BJ (cell line): ENCODE measurements at regions not wholly inside any gene's neighbourhood (a gene's known extent, or its start where the extent isn't known, plus 50 kb on each side); places are given as distances from the start of the nearest gene placed in this dataset.

Source experiments
- CTCF ChIA-PET: fragments of 350-600 bp; formaldehyde crosslinking; extraction: SDS; loops from one replicate; lab custom pipeline; 2021; ENCODE audit warnings: antibody characterized with exemption, inconsistent platforms; lab: Yijun Ruan, JAX
- POLR2A ChIA-PET: fragments of 300-600 bp; sonication (Branson Sonifier 250); formaldehyde crosslinking; extraction: SDS; loops from one replicate; lab custom pipeline; 2021; ENCODE audit warnings: antibody characterized with exemption; lab: Charles Lee
- DNase-seq: peaks from one replicate; pipeline ENCODE4 v3.0.0-alpha.2; 2011; ENCODE audit warnings: low read depth
- H3K27me3 ChIP-seq: 2 replicates; pipeline ENCODE4 v1.6.0; 2011; ENCODE audit warnings: low read length; ENCODE audit not compliant: control insufficient read depth, insufficient read depth
- H3K36me3 ChIP-seq: 2 replicates; pipeline ENCODE4 v1.5.1; 2011; ENCODE audit warnings: low read length; ENCODE audit not compliant: control insufficient read depth, insufficient read depth
- H3K4me3 ChIP-seq: 2 replicates; pipeline ENCODE4 v1.5.1; 2011; ENCODE audit warnings: low read depth, mild to moderate bottlenecking, control low read depth, low read length
- TF ChIP-seq, protein P1 (sequence below): IDR thresholded peaks from 2 replicates; pipeline ENCODE4 v1.5.1; 2011; ENCODE audit warnings: low read depth, mild to moderate bottlenecking, control low read depth, inconsistent platforms, low read length, moderate library complexity; ENCODE audit not compliant: insufficient read depth

- no peak overlapping the region for H3K4me3 ChIP-seq
- ChIA-PET POLR2A (no interaction called here), CTCF (no interaction called here)
- DNase-seq, result no peak
- no peaks in the 10 kb centered on the region for H3K27me3 ChIP-seq
- H3K36me3 ChIP-seq, result no peaks in the 10 kb centered on the region
- TF ChIP-seq, protein P1, sequence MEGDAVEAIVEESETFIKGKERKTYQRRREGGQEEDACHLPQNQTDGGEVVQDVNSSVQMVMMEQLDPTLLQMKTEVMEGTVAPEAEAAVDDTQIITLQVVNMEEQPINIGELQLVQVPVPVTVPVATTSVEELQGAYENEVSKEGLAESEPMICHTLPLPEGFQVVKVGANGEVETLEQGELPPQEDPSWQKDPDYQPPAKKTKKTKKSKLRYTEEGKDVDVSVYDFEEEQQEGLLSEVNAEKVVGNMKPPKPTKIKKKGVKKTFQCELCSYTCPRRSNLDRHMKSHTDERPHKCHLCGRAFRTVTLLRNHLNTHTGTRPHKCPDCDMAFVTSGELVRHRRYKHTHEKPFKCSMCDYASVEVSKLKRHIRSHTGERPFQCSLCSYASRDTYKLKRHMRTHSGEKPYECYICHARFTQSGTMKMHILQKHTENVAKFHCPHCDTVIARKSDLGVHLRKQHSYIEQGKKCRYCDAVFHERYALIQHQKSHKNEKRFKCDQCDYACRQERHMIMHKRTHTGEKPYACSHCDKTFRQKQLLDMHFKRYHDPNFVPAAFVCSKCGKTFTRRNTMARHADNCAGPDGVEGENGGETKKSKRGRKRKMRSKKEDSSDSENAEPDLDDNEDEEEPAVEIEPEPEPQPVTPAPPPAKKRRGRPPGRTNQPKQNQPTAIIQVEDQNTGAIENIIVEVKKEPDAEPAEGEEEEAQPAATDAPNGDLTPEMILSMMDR, result no peak
Observed at GRCh38 chr5:103919506-103919905, 356.9 kb upstream of the NUDT12 start.

- TF ChIP-seq, protein P1, result no peak
- ChIA-PET POLR2A (interaction anchor here (0.6 kb wide), 1 partner anchor 11 kb away, joined by 3 read pairs; no protein-coding TSS in a partner anchor), CTCF (no interaction called here)
- Histone ChIP-seq H3K27me3 (no peaks in the 10 kb centered on the region), H3K4me3 (no peak overlapping the region), H3K36me3 (no peaks in the 10 kb centered on the region)
- DNase-seq, result peak; percentile 98
Observed at GRCh38 chr5:103918668-103919367, 356.2 kb upstream of the NUDT12 start.

DNA sequence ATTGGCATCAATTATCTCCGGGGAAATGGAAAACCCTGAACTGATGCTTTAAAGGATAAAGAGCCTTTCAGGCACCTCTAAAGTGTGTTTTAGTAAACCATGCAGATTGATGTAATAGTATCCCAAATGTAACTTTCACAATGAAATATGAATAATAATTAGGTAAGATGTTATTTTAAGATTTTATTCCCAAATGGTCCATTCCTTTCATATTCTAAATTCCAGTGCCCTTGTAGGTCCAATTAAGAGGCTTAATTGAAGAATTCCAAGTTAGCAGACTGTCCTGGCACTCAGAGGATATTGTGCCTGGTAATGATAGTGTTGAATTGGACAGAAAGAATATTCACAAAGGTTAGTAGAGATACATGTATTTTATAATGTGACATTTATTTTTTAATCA is 352.5 kb upstream of the NUDT12 start:
- H3K4me3 ChIP-seq, result no peak overlapping the region
- ChIA-PET POLR2A (no interaction called here), CTCF (no interaction called here)
- no peaks in the 10 kb centered on the region for H3K27me3 ChIP-seq
- no peak for DNase-seq
- no peaks in the 10 kb centered on the region for H3K36me3 ChIP-seq
- TF ChIP-seq, protein P1, result no peak

GRCh38 chr5:103910786-103911185 is 348.2 kb upstream of the NUDT12 start:
- DNase-seq, result no peak
- Histone ChIP-seq H3K36me3 (no peaks in the 10 kb centered on the region), H3K4me3 (no peak overlapping the region), H3K27me3 (no peaks in the 10 kb centered on the region)
- ChIA-PET CTCF (no interaction called here), POLR2A (no interaction called here)
- TF ChIP-seq, protein P1, result no peak

DNA sequence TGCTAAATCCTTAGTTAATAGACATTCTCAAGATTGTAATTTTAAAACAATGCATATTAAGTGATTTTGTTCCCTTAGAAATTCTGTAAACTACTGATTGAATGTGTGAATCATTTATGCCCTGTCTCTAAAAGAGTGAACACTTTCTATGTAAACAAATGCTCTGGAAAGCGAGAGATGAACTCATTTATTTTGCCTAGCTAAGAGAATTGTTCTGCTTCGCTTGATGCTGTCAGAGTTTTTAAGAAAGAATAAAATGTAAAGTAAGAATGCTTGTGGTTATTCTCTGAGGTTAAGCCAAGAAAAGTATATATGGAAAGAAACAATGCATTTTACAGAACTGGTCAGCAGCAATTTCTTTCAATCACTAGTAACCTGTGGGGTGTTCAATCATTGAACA is 347.4 kb upstream of the NUDT12 start:
- no peaks in the 10 kb centered on the region for H3K36me3 ChIP-seq
- H3K4me3 ChIP-seq, result no peak overlapping the region
- H3K27me3 ChIP-seq, result no peaks in the 10 kb centered on the region
- no peak for DNase-seq
- POLR2A ChIA-PET, result no interaction called here
- TF ChIP-seq, protein P1, result no peak
- CTCF ChIA-PET, result no interaction called here
